Mesenchymal stem cell (in vitro differentiated cells and primary cell): ENCODE measurements at regions not wholly inside any gene's neighbourhood (a gene's known extent, or its start where the extent isn't known, plus 50 kb on each side); places are given as distances from the start of the nearest gene placed in this dataset.

Experiments
- DNase-seq: peaks from one replicate; pipeline ENCODE4 v3.0.0-alpha.2; 2013
- H2AFZ ChIP-seq: one replicate; pipeline ENCODE4 v1.6.1; 2013; ENCODE audit warnings: low read depth, mild to moderate bottlenecking, control low read depth, inconsistent platforms, low read length, moderate library complexity
- H2AK5ac ChIP-seq: 2 replicates; pipeline ENCODE4 v1.6.1; 2013; ENCODE audit warnings: low read length, moderate library complexity, mild to moderate bottlenecking, inconsistent platforms; ENCODE audit not compliant: severe bottlenecking
- H2BK120ac ChIP-seq: one replicate; pipeline ENCODE4 v1.6.1; 2013; ENCODE audit warnings: low read depth, mild to moderate bottlenecking, inconsistent platforms, low read length, moderate library complexity
- H2BK12ac ChIP-seq, 2 experiments: one replicate each; pipeline ENCODE4 v1.6.1; 2013; ENCODE audit warnings: inconsistent platforms in 2 of 2, low read length in 2 of 2, mild to moderate bottlenecking in 2 of 2, moderate library complexity in 2 of 2, control low read depth in 1 of 2
- H2BK15ac ChIP-seq: one replicate; pipeline ENCODE4 v1.6.1; 2013; ENCODE audit warnings: mild to moderate bottlenecking, low read depth, inconsistent platforms; ENCODE audit not compliant: poor library complexity, severe bottlenecking
- H2BK5ac ChIP-seq: 2 replicates; pipeline ENCODE4 v1.6.1; 2013; ENCODE audit warnings: low read depth, mild to moderate bottlenecking, low read length, control low read depth, inconsistent platforms; ENCODE audit not compliant: poor library complexity, severe bottlenecking
- H3K14ac ChIP-seq, 2 experiments: one replicate each; pipeline ENCODE4 v1.6.1; 2013; ENCODE audit warnings: inconsistent platforms in 2 of 2, low read length in 2 of 2, control low read depth in 1 of 2, mild to moderate bottlenecking in 1 of 2, moderate library complexity in 1 of 2
- H3K18ac ChIP-seq, 2 experiments: one replicate each; pipeline ENCODE4 v1.6.1; 2013; ENCODE audit warnings: inconsistent platforms in 2 of 2, low read length in 2 of 2, control low read depth in 1 of 2, low read depth in 1 of 2, mild to moderate bottlenecking in 1 of 2
- H3K23ac ChIP-seq, 2 experiments: one replicate each; pipeline ENCODE4 v1.6.1; 2013; ENCODE audit warnings: inconsistent platforms in 2 of 2, low read length in 2 of 2, mild to moderate bottlenecking in 2 of 2, moderate library complexity in 2 of 2, control low read depth in 1 of 2
- H3K27ac ChIP-seq: 2 replicates; pipeline ENCODE4 v1.5.1; 2013; ENCODE audit warnings: mild to moderate bottlenecking, moderate library complexity, low read length, control low read depth, inconsistent platforms; ENCODE audit not compliant: poor library complexity, severe bottlenecking
- H3K27me3 ChIP-seq, 2 experiments: 2 replicates each; pipeline versions ENCODE4 v1.6.1 to v1.7.0; 2013; ENCODE audit warnings: low read length in 2 of 2, mild to moderate bottlenecking in 2 of 2, moderate library complexity in 2 of 2, control low read depth in 1 of 2, inconsistent platforms in 1 of 2; ENCODE audit not compliant: control insufficient read depth in 1 of 2, insufficient read depth in 1 of 2
- H3K36me3 ChIP-seq, 2 experiments: 2 replicates each; pipeline versions ENCODE4 v1.6.1 to v1.7.0; 2013; ENCODE audit warnings: low read length in 2 of 2, control low read depth in 1 of 2, inconsistent platforms in 1 of 2, low read depth in 1 of 2, mild to moderate bottlenecking in 1 of 2; ENCODE audit not compliant: insufficient read depth in 2 of 2, control insufficient read depth in 1 of 2
- H3K4ac ChIP-seq, 2 experiments: one replicate each; pipeline ENCODE4 v1.6.1; 2013; ENCODE audit warnings: inconsistent platforms in 2 of 2, low read length in 2 of 2, mild to moderate bottlenecking in 2 of 2, moderate library complexity in 2 of 2, control low read depth in 1 of 2, low read depth in 1 of 2
- H3K4me1 ChIP-seq: 2 replicates; pipeline ENCODE4 v1.6.1; 2013; ENCODE audit warnings: low read depth, low read length, control low read depth; ENCODE audit not compliant: control insufficient read depth, insufficient read depth
- H3K4me2 ChIP-seq: 2 replicates; pipeline ENCODE4 v1.6.1; 2013; ENCODE audit warnings: low read length, mild to moderate bottlenecking, inconsistent platforms; ENCODE audit not compliant: poor library complexity, severe bottlenecking
- H3K4me3 ChIP-seq, 2 experiments: 2 replicates each; pipeline versions ENCODE4 v1.5.1 to v1.7.0; 2013; ENCODE audit warnings: low read length in 2 of 2, mild to moderate bottlenecking in 2 of 2, control low read depth in 1 of 2, low read depth in 1 of 2; ENCODE audit not compliant: insufficient read depth in 1 of 2
- H3K79me1 ChIP-seq: replicated peaks from 2 replicates; pipeline ENCODE4 v1.6.1; 2013; ENCODE audit warnings: mild to moderate bottlenecking, control low read depth, low read length, inconsistent platforms; ENCODE audit not compliant: poor library complexity, severe bottlenecking
- H3K9ac ChIP-seq: 2 replicates; pipeline ENCODE4 v1.7.0; 2013; ENCODE audit warnings: mild to moderate bottlenecking, low read length, moderate library complexity
- H3K9me3 ChIP-seq: 2 replicates; pipeline ENCODE4 v1.7.0; 2013; ENCODE audit warnings: mild to moderate bottlenecking, low read length; ENCODE audit not compliant: control insufficient read depth
- H4K8ac ChIP-seq: one replicate; pipeline ENCODE4 v1.6.1; 2013; ENCODE audit warnings: inconsistent platforms, mild to moderate bottlenecking, low read length, moderate library complexity
- H4K91ac ChIP-seq: one replicate; pipeline ENCODE4 v1.6.1; 2013; ENCODE audit warnings: mild to moderate bottlenecking, low read length, inconsistent platforms
- WGBS: methylation state at CpG from one replicate; pipeline ENCODE4 v1.1.7; 2013; ENCODE audit warnings: mixed read lengths; 5-methylcytosine and 5-hydroxymethylcytosine counted together

GRCh38 chr20:56857950-56858349, 228.8 kb downstream of the TFAP2C start:
- Histone ChIP-seq H3K27ac (no peak overlapping the region), H2BK15ac (no peak overlapping the region), H3K9ac (no peak overlapping the region), H3K4me2 (no peak overlapping the region), H2AK5ac (no peak overlapping the region), H3K4me1 (peaks cover 1% of the 10 kb centered on the region), H3K9me3 (no peaks in the 10 kb centered on the region), H3K14ac (no peak overlapping the region), H2BK5ac (no peak overlapping the region), H3K4me3 (no peak overlapping the region), H4K8ac (no peak overlapping the region), H3K79me1 (no peaks in the 10 kb centered on the region), H3K27me3 (peaks cover 12 to 65% of the 10 kb centered on the region in 2 experiments), H4K91ac (no peak overlapping the region), H2BK12ac (no peak overlapping the region), H3K4ac (no peak overlapping the region), H3K23ac (no peak overlapping the region), H2AFZ (no peak overlapping the region), H3K36me3 (no peaks in the 10 kb centered on the region), H2BK120ac (no peak overlapping the region), H3K18ac (no peak overlapping the region)
- no peak for DNase-seq
- 81% methylated on average over 8 of the region's 8 CpGs for WGBS

DNA sequence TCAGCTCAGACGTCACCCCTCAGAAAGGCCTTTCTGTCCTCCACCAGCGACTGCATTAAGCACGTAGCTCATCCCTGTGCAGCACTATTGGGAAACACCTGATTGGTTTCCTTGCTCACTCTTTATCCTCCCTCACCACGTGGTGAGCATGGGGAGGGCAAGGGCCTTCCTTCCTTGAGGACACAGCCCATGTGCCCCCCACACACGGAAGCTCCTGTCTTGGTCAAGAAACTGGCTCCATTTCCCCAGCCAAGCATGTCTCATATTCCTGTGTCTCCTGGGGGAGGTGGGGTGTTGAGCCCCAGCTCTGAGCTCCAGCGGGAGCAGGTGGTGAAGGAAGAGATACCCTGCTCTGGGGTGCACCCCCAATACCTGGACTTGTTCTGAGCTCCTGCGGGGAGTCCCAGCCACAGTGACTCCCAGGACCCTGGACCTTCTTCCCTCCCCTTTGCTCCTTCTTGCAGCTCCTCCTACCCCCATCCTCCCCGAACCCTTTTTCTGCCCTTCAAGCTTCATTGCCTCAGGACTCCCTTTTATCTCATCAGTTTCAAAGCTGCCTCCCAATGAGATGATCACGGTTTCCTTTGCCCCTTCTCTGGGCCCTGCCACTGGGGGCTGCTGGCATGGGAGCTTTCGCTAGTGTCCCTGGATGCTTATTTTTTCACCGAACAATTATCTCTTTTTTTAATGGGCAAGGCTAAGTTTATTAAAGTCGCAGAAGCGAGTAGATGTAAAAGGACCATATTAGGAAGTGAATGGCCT, 230.1 kb downstream of the TFAP2C start:
- 69% methylated on average over 10 of the region's 13 CpGs for WGBS
- H3K4ac ChIP-seq: no peak overlapping the region
- H3K4me2 ChIP-seq: no peak overlapping the region
- no peak overlapping the region for H2BK120ac ChIP-seq
- H3K27ac ChIP-seq: no peak overlapping the region
- H2BK5ac ChIP-seq: no peak overlapping the region
- H3K79me1 ChIP-seq: no peaks in the 10 kb centered on the region
- no peak overlapping the region for H3K14ac ChIP-seq
- H4K8ac ChIP-seq: no peak overlapping the region
- DNase-seq: no peak
- no peaks in the 10 kb centered on the region for H3K9me3 ChIP-seq
- no peak overlapping the region for H3K23ac ChIP-seq
- H2BK15ac ChIP-seq: no peak overlapping the region
- no peak overlapping the region for H3K4me3 ChIP-seq
- no peak overlapping the region for H4K91ac ChIP-seq
- no peak overlapping the region for H2AFZ ChIP-seq
- no peak overlapping the region for H2AK5ac ChIP-seq
- no peak overlapping the region for H3K9ac ChIP-seq
- H2BK12ac ChIP-seq: no peak overlapping the region
- H3K27me3 ChIP-seq: peaks cover 15 to 74% of the 10 kb centered on the region in 2 experiments
- peaks cover 1% of the 10 kb centered on the region for H3K4me1 ChIP-seq
- no peaks in the 10 kb centered on the region for H3K36me3 ChIP-seq
- H3K18ac ChIP-seq: no peak overlapping the region

- WGBS: 20% methylated on average over 6 of the region's 10 CpGs
- Histone ChIP-seq H3K36me3 (no peaks in the 10 kb centered on the region), H2BK15ac (no peak overlapping the region), H3K4me3 (no peak overlapping the region), H4K91ac (no peak overlapping the region), H2BK12ac (no peak overlapping the region), H3K9me3 (no peaks in the 10 kb centered on the region), H3K9ac (no peak overlapping the region), H3K4me2 (no peak overlapping the region), H3K18ac (no peak overlapping the region), H3K23ac (no peak overlapping the region), H3K79me1 (no peaks in the 10 kb centered on the region), H3K14ac (no peak overlapping the region), H3K4me1 (peaks cover 1% of the 10 kb centered on the region), H2AFZ (no peak overlapping the region), H2BK5ac (no peak overlapping the region), H3K27ac (no peak overlapping the region), H2AK5ac (no peak overlapping the region), H3K4ac (no peak overlapping the region), H2BK120ac (no peak overlapping the region), H4K8ac (no peak overlapping the region), H3K27me3 (peaks cover 16 to 78% of the 10 kb centered on the region in 2 experiments)
- DNase-seq: peak; percentile 11
These were observed 230.7 kb downstream of the TFAP2C start for GRCh38 chr20:56859801-56860261.

GRCh38 chr20:56860413-56860812, 231.3 kb downstream of the TFAP2C start:
- Histone ChIP-seq H2BK120ac (no peak overlapping the region), H2BK15ac (no peak overlapping the region), H4K8ac (no peak overlapping the region), H3K14ac (no peak overlapping the region), H2BK12ac (no peak overlapping the region), H3K4me3 (no peak overlapping the region), H3K27ac (no peak overlapping the region), H2AK5ac (no peak overlapping the region), H3K36me3 (no peaks in the 10 kb centered on the region), H2AFZ (no peak overlapping the region), H3K79me1 (no peaks in the 10 kb centered on the region), H4K91ac (no peak overlapping the region), H3K23ac (no peak overlapping the region), H3K4me1 (peaks cover 1% of the 10 kb centered on the region), H3K18ac (no peak overlapping the region), H3K9ac (no peak overlapping the region), H3K9me3 (no peaks in the 10 kb centered on the region), H3K27me3 (peaks cover 21 to 81% of the 10 kb centered on the region in 2 experiments), H2BK5ac (no peak overlapping the region), H3K4ac (no peak overlapping the region), H3K4me2 (no peak overlapping the region)
- WGBS: 85% methylated on average over 5 of the region's 5 CpGs
- peak; percentile 33 for DNase-seq
